Mesendoderm (in vitro differentiated cells): ENCODE measurements at regions not wholly inside any gene's neighbourhood (a gene's known extent, or its start where the extent isn't known, plus 50 kb on each side); places are given as distances from the start of the nearest gene placed in this dataset.

Source experiments
- DNase-seq: peaks from one replicate; pipeline ENCODE4 v3.0.0; 2013
- H2AK5ac ChIP-seq: 2 replicates; pipeline ENCODE4 v1.6.1; 2013; ENCODE audit warnings: low read length, inconsistent platforms
- H2BK120ac ChIP-seq: 2 replicates; pipeline ENCODE4 v1.6.1; 2013; ENCODE audit warnings: low read depth, mild to moderate bottlenecking, low read length, moderate library complexity, mixed read lengths
- H2BK15ac ChIP-seq: replicated peaks from 2 replicates; pipeline ENCODE4 v1.6.1; 2013; ENCODE audit warnings: low read depth, mild to moderate bottlenecking, moderate library complexity
- H2BK5ac ChIP-seq: 2 replicates; pipeline ENCODE4 v1.6.1; 2013; ENCODE audit warnings: low read length, inconsistent platforms
- H3K18ac ChIP-seq: 2 replicates; pipeline ENCODE4 v1.6.1; 2013; ENCODE audit warnings: mild to moderate bottlenecking, low read length, mixed read lengths
- H3K23ac ChIP-seq: one replicate; pipeline ENCODE4 v1.6.1; 2013; ENCODE audit warnings: low read length
- H3K27ac ChIP-seq: 2 replicates; pipeline ENCODE4 v1.5.1; 2013; ENCODE audit warnings: low read depth, mild to moderate bottlenecking, inconsistent platforms, low read length, moderate library complexity
- H3K27me3 ChIP-seq: 2 replicates; pipeline ENCODE4 v1.6.1; 2013; ENCODE audit warnings: low read length, control low read depth, mild to moderate bottlenecking, inconsistent platforms; ENCODE audit not compliant: insufficient read depth, poor library complexity
- H3K36me3 ChIP-seq: 2 replicates; pipeline ENCODE4 v1.6.1; 2013; ENCODE audit warnings: low read length, inconsistent platforms; ENCODE audit not compliant: control insufficient read depth, insufficient read depth
- H3K4ac ChIP-seq: one replicate; pipeline ENCODE4 v1.6.1; 2013; ENCODE audit warnings: low read depth, mild to moderate bottlenecking, low read length, moderate library complexity
- H3K4me1 ChIP-seq: 2 replicates; pipeline ENCODE4 v1.6.1; 2013; ENCODE audit warnings: low read depth, low read length, inconsistent platforms; ENCODE audit not compliant: control insufficient read depth
- H3K4me2 ChIP-seq: 2 replicates; pipeline ENCODE4 v1.6.1; 2013; ENCODE audit warnings: low read length
- H3K4me3 ChIP-seq: 2 replicates; pipeline ENCODE4 v1.5.1; 2013; ENCODE audit warnings: mild to moderate bottlenecking, low read length
- H3K56ac ChIP-seq: one replicate; pipeline ENCODE4 v1.6.1; 2013; ENCODE audit warnings: low read length
- H3K79me1 ChIP-seq: 2 replicates; pipeline ENCODE4 v1.6.1; 2013; ENCODE audit warnings: low read length, inconsistent platforms
- H3K79me2 ChIP-seq: 2 replicates; pipeline ENCODE4 v1.6.1; 2013; ENCODE audit warnings: mild to moderate bottlenecking, low read length; ENCODE audit not compliant: control insufficient read depth, insufficient read depth
- H3K9ac ChIP-seq: 2 replicates; pipeline ENCODE4 v1.6.1; 2013; ENCODE audit warnings: low read length, inconsistent platforms
- H4K5ac ChIP-seq: one replicate; pipeline ENCODE4 v1.6.1; 2013; ENCODE audit warnings: low read length
- H4K8ac ChIP-seq: one replicate; pipeline ENCODE4 v1.6.1; 2013; ENCODE audit warnings: low read depth, mild to moderate bottlenecking, control low read depth, low read length, moderate library complexity
- WGBS: extraction: QIAGEN DNeasy Blood & Tissue Kit; methylation state at CpG from one replicate; pipeline ENCODE4 v1.1.7; 2013; ENCODE audit warnings: low lambda C conversion rate, missing lambda C conversion rate; ENCODE audit not compliant: insufficient coverage; ENCODE audit errors: extremely low coverage; 5-methylcytosine and 5-hydroxymethylcytosine counted together

DNA sequence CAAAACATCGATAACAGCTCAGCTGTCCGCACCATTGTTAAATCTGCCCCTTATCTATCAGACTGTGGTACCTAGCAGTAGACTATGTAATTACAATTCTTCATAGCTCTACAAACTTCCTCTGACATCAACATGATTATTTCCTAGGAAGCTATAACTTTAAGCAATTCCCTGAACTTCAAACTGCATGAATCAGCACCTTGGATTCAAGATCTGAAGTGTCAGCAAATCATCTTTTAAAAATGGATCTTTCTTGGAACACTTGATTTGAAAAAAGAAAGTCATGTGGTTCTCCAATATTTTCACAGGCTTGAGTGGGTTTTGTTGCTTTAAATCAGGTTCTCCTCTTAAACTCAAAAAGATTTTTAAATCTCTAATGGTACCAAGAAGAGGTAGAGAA, 680.7 kb upstream of the LMCD1 start:
- Histone ChIP-seq H3K27ac (no peak overlapping the region), H4K5ac (no peak overlapping the region), H4K8ac (no peak overlapping the region), H3K79me2 (no peaks in the 10 kb centered on the region), H3K4me3 (no peak overlapping the region), H3K4me2 (no peak overlapping the region), H2BK5ac (no peak overlapping the region), H2BK15ac (no peak overlapping the region), H3K79me1 (no peaks in the 10 kb centered on the region), H2BK120ac (no peak overlapping the region), H3K27me3 (no peaks in the 10 kb centered on the region), H3K56ac (no peak overlapping the region), H2AK5ac (no peak overlapping the region), H3K4ac (no peak overlapping the region), H3K9ac (no peak overlapping the region), H3K36me3 (no peaks in the 10 kb centered on the region), H3K18ac (no peak overlapping the region), H3K23ac (no peak overlapping the region), H3K4me1 (no peaks in the 10 kb centered on the region)
- WGBS = no CpG with 5 or more reads among the region's 2 CpGs
- DNase-seq = no peak

- H3K18ac ChIP-seq = no peak overlapping the region
- H2BK120ac ChIP-seq = no peak overlapping the region
- H3K4ac ChIP-seq = no peak overlapping the region
- no peaks in the 10 kb centered on the region for H3K79me1 ChIP-seq
- H4K8ac ChIP-seq = no peak overlapping the region
- 100% methylated on average over 1 of the region's 1 CpG for WGBS
- H4K5ac ChIP-seq = no peak overlapping the region
- H3K27me3 ChIP-seq = no peaks in the 10 kb centered on the region
- H2AK5ac ChIP-seq = no peak overlapping the region
- H2BK5ac ChIP-seq = no peak overlapping the region
- no peak overlapping the region for H3K27ac ChIP-seq
- no peaks in the 10 kb centered on the region for H3K79me2 ChIP-seq
- peak; percentile 5 for DNase-seq
- no peaks in the 10 kb centered on the region for H3K4me1 ChIP-seq
- H3K36me3 ChIP-seq = no peaks in the 10 kb centered on the region
- no peak overlapping the region for H3K9ac ChIP-seq
- H3K23ac ChIP-seq = no peak overlapping the region
- no peak overlapping the region for H3K56ac ChIP-seq
- H2BK15ac ChIP-seq = no peak overlapping the region
- no peak overlapping the region for H3K4me2 ChIP-seq
- no peak overlapping the region for H3K4me3 ChIP-seq
Observed at GRCh38 chr3:7821858-7822257, 679.8 kb upstream of the LMCD1 start.

DNA sequence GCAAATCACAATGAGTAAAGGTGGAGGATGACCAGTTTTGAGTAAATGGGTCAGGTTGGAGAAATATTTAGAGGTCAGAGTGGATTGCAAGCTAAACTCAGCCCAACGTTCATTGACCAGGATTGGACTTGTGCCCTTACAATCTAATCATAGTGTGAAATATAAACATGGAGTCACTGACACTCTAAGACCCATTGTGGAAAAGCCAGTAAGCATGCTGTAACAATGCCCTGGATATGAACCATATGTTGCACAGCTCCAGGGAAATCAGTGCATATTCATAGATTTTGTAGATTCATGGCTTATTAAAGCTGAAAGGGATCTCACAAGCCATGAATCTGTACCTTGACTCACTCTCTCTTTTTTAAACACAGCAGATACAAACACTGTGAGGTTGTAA, 660.2 kb upstream of the LMCD1 start:
- Histone ChIP-seq H3K56ac (no peak overlapping the region), H3K4ac (no peak overlapping the region), H3K36me3 (no peaks in the 10 kb centered on the region), H3K18ac (no peak overlapping the region), H3K79me2 (no peaks in the 10 kb centered on the region), H3K4me1 (no peaks in the 10 kb centered on the region), H2AK5ac (no peak overlapping the region), H2BK120ac (no peak overlapping the region), H3K27me3 (no peaks in the 10 kb centered on the region), H2BK15ac (no peak overlapping the region), H3K9ac (no peak overlapping the region), H3K27ac (no peak overlapping the region), H4K5ac (no peak overlapping the region), H3K23ac (no peak overlapping the region), H2BK5ac (no peak overlapping the region), H4K8ac (no peak overlapping the region), H3K4me2 (no peak overlapping the region), H3K79me1 (no peaks in the 10 kb centered on the region), H3K4me3 (no peak overlapping the region)
- DNase-seq = no peak
- no CpG with 5 or more reads among the region's 1 CpG for WGBS

DNA sequence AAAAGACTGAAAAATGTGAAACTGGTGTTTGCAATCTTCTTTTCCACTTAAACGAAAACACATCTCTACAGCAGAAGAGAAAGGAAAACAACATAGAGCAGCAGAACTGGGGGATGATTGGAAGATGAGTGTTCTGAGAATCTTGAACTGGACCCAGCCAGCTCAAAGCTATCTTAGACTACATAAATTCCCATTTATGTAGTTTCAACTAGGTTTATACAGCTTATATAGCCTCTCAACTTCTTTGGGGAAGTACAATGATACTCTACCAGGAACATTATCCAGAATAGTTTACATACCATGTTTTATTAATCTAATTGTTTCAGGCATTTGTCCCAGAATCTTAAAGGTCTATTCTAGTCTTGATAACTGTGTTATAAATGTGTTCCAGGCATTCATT, 658.2 kb upstream of the LMCD1 start:
- no peaks in the 10 kb centered on the region for H3K36me3 ChIP-seq
- no peaks in the 10 kb centered on the region for H3K79me1 ChIP-seq
- H3K56ac ChIP-seq = no peak overlapping the region
- H4K8ac ChIP-seq = no peak overlapping the region
- no peak overlapping the region for H2BK15ac ChIP-seq
- WGBS = no CpG with 5 or more reads among the region's 1 CpG
- no peak overlapping the region for H3K4me3 ChIP-seq
- no peak overlapping the region for H2AK5ac ChIP-seq
- H3K9ac ChIP-seq = no peak overlapping the region
- no peak overlapping the region for H2BK5ac ChIP-seq
- no peaks in the 10 kb centered on the region for H3K79me2 ChIP-seq
- no peak overlapping the region for H3K4me2 ChIP-seq
- no peak overlapping the region for H4K5ac ChIP-seq
- H3K27ac ChIP-seq = no peak overlapping the region
- no peaks in the 10 kb centered on the region for H3K27me3 ChIP-seq
- no peak overlapping the region for H3K18ac ChIP-seq
- DNase-seq = no peak
- H3K4me1 ChIP-seq = peaks cover 6% of the 10 kb centered on the region
- H3K4ac ChIP-seq = no peak overlapping the region
- H3K23ac ChIP-seq = no peak overlapping the region
- no peak overlapping the region for H2BK120ac ChIP-seq

DNA sequence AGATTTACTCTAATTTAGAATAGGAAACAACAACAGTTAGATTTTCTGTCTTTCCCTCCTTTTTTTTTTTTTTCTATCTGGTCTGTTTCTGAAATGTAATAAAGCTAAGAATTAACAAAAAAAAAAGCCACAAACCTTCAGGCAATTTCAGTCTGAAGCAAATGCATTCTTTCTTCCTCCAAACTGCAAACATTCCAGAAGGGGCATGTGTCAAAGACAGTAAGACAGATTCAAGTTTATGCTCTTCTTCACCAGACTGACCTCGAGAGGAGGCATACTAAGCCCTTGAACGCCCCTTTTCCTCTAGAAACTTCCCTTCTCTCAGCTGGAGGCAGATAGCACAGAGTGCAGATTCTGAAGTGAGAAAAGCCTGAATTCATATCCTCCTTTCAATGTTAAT, 654.6 kb upstream of the LMCD1 start:
- Histone ChIP-seq H3K79me1 (no peaks in the 10 kb centered on the region), H3K23ac (no peak overlapping the region), H3K4me1 (peaks cover 6% of the 10 kb centered on the region), H3K4ac (no peak overlapping the region), H3K27ac (no peak overlapping the region), H2AK5ac (no peak overlapping the region), H3K18ac (no peak overlapping the region), H4K5ac (no peak overlapping the region), H2BK120ac (no peak overlapping the region), H2BK15ac (no peak overlapping the region), H4K8ac (no peak overlapping the region), H3K4me3 (no peak overlapping the region), H3K36me3 (no peaks in the 10 kb centered on the region), H3K4me2 (no peak overlapping the region), H3K79me2 (no peaks in the 10 kb centered on the region), H3K56ac (no peak overlapping the region), H3K27me3 (no peaks in the 10 kb centered on the region), H2BK5ac (no peak overlapping the region), H3K9ac (no peak overlapping the region)
- no CpG with 5 or more reads among the region's 2 CpGs for WGBS
- DNase-seq = peak; percentile 49

GRCh38 chr3:7847521-7847920, 654.1 kb upstream of the LMCD1 start:
- no peak overlapping the region for H3K56ac ChIP-seq
- no peak overlapping the region for H3K27ac ChIP-seq
- no peak overlapping the region for H2BK5ac ChIP-seq
- no peaks in the 10 kb centered on the region for H3K79me2 ChIP-seq
- no peaks in the 10 kb centered on the region for H3K79me1 ChIP-seq
- DNase-seq = peak; percentile 14
- H3K27me3 ChIP-seq = no peaks in the 10 kb centered on the region
- no peak overlapping the region for H3K4me2 ChIP-seq
- peak overlapping the region; percentile 40 for H4K5ac ChIP-seq
- no peak overlapping the region for H3K23ac ChIP-seq
- H2AK5ac ChIP-seq = no peak overlapping the region
- H2BK15ac ChIP-seq = peak overlapping the region; percentile 57
- no peak overlapping the region for H3K4ac ChIP-seq
- peaks cover 6% of the 10 kb centered on the region for H3K4me1 ChIP-seq
- no peak overlapping the region for H3K18ac ChIP-seq
- H4K8ac ChIP-seq = no peak overlapping the region
- H3K4me3 ChIP-seq = no peak overlapping the region
- H3K9ac ChIP-seq = no peak overlapping the region
- H2BK120ac ChIP-seq = no peak overlapping the region
- WGBS = no CpG with 5 or more reads among the region's 6 CpGs
- H3K36me3 ChIP-seq = no peaks in the 10 kb centered on the region
